Stimulated activated CD8-positive, alpha-beta memory T cell treated with anti-CD3 and anti-CD28 coated beads, Interleukin-4, amount 100 ng/mL, for 48 hours (primary cell): ENCODE measurements at regions not wholly inside any gene's neighbourhood (a gene's known extent, or its start where the extent isn't known, plus 50 kb on each side); places are given as distances from the start of the nearest gene placed in this dataset.

Experiments used
- DNase-seq: peaks from one replicate; pipeline ENCODE4 v3.0.0-alpha.2; 2020

- DNase-seq, result no peak
Observed at GRCh38 chr2:133721118-133721517, 152.9 kb upstream of the NCKAP5 start.

GRCh38 chr2:133723133-133723532, 154.9 kb upstream of the NCKAP5 start:
- no peak for DNase-seq

GRCh38 chr2:133726973-133727372, 158.7 kb upstream of the NCKAP5 start:
- no peak for DNase-seq

- DNase-seq, result no peak
Observed at GRCh38 chr2:133732059-133732458, 163.8 kb upstream of the NCKAP5 start.

- DNase-seq, result no peak
Observed at GRCh38 chr2:133732982-133733900, 165.0 kb upstream of the NCKAP5 start.

GRCh38 chr2:133733901-133734255, 165.6 kb upstream of the NCKAP5 start:
- no peak for DNase-seq

GRCh38 chr2:133734716-133735495, 166.6 kb upstream of the NCKAP5 start:
- no peak for DNase-seq

- DNase-seq, result no peak
Observed at GRCh38 chr2:133736674-133737073, 168.4 kb upstream of the NCKAP5 start.

- no peak for DNase-seq
Observed at GRCh38 chr2:133737242-133737993, 169.2 kb upstream of the NCKAP5 start.

GRCh38 chr2:133739039-133739438, 170.8 kb upstream of the NCKAP5 start:
- DNase-seq, result no peak

GRCh38 chr2:133740500-133740899, 172.2 kb upstream of the NCKAP5 start:
- DNase-seq, result no peak

GRCh38 chr2:133748007-133748700, 179.9 kb upstream of the NCKAP5 start:
- no peak for DNase-seq

- DNase-seq, result no peak
Observed at GRCh38 chr2:133753665-133754064, 185.4 kb upstream of the NCKAP5 start.

- DNase-seq, result no peak
Observed at GRCh38 chr2:133755480-133756300, 187.4 kb upstream of the NCKAP5 start.

GRCh38 chr2:133756833-133757232, 188.6 kb upstream of the NCKAP5 start:
- DNase-seq, result no peak

GRCh38 chr2:133760376-133760775, 192.1 kb upstream of the NCKAP5 start:
- DNase-seq, result no peak

- DNase-seq, result no peak
Observed at GRCh38 chr2:133765658-133766057, 197.4 kb upstream of the NCKAP5 start.

GRCh38 chr2:133766164-133766832, 198.0 kb upstream of the NCKAP5 start:
- DNase-seq, result no peak

GRCh38 chr2:133768256-133768655, 200.0 kb upstream of the NCKAP5 start:
- DNase-seq, result no peak

- DNase-seq, result no peak
Observed at GRCh38 chr2:133768658-133769435, 200.6 kb upstream of the NCKAP5 start.
